ENCODE measurements at regions not wholly inside any gene's neighbourhood (a gene's known extent, or its start where the extent isn't known, plus 50 kb on each side); places are given as distances from the start of the nearest gene placed in this dataset.

- Histone ChIP-seq H3K4me1 (no peaks in the 10 kb centered on the region), H3K9me3 (no peaks in the 10 kb centered on the region), H3K27ac (no peak overlapping the region), H3K27me3 (no peaks in the 10 kb centered on the region), H3K4me3 (no peak overlapping the region), H3K36me3 (no peaks in the 10 kb centered on the region)
- WGBS, 2 donors (ENCODE audit: low coverage in 1 of 2) = 50% methylated on average over 2 of the region's 2 CpGs; no CpG with 5 or more reads in 1 of the 2 donors
- no peak for ATAC-seq
- no peak for TF ChIP-seq EP300 (IDR thresholded peaks at IDR 0.05)
- TF ChIP-seq, protein P1, sequence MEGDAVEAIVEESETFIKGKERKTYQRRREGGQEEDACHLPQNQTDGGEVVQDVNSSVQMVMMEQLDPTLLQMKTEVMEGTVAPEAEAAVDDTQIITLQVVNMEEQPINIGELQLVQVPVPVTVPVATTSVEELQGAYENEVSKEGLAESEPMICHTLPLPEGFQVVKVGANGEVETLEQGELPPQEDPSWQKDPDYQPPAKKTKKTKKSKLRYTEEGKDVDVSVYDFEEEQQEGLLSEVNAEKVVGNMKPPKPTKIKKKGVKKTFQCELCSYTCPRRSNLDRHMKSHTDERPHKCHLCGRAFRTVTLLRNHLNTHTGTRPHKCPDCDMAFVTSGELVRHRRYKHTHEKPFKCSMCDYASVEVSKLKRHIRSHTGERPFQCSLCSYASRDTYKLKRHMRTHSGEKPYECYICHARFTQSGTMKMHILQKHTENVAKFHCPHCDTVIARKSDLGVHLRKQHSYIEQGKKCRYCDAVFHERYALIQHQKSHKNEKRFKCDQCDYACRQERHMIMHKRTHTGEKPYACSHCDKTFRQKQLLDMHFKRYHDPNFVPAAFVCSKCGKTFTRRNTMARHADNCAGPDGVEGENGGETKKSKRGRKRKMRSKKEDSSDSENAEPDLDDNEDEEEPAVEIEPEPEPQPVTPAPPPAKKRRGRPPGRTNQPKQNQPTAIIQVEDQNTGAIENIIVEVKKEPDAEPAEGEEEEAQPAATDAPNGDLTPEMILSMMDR (IDR thresholded peaks at IDR 0.05) = no peak
- TF ChIP-seq POLR2AphosphoS5 (IDR thresholded peaks at IDR 0.05) = no peak
- TF ChIP-seq POLR2A (IDR thresholded peaks at IDR 0.05) = no peak
Observed at GRCh38 chr13:34430294-34430693, 511.8 kb upstream of the NBEA start.

- TF ChIP-seq POLR2AphosphoS5 (IDR thresholded peaks at IDR 0.05) = no peak
- TF ChIP-seq EP300 (IDR thresholded peaks at IDR 0.05) = no peak
- TF ChIP-seq, protein P1 (IDR thresholded peaks at IDR 0.05) = no peak
- TF ChIP-seq POLR2A (IDR thresholded peaks at IDR 0.05) = no peak
- H3K27ac ChIP-seq = no peak overlapping the region
- 82 to 100% methylated on average over 1 to 2 of the region's 2 CpGs for WGBS, 2 donors (ENCODE audit: low coverage in 1 of 2)
Observed at GRCh38 chr13:34431827-34432581, 510.1 kb upstream of the NBEA start.

DNA sequence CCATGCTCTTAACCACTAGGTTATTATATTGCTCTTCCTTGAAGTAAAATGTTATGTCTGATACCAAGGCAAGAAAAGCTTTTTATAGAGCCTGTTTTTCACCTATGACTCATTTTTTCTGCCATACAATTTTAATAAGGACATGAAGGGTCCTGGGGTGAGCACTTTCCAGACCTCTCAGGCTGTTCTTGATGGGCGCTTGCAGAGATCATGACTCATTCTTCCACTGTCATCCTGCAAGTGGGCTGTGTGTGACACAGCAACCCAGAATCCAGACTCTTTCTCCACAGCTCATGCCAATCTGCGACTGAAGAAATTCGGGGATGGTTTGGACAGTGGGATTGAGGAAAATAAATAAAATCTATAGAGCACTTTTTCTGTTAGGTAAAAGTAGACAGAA is 506.7 kb upstream of the NBEA start:
- TF ChIP-seq, protein P1 (IDR thresholded peaks at IDR 0.05) = no peak
- no peak for TF ChIP-seq EP300 (IDR thresholded peaks at IDR 0.05)
- no peak for TF ChIP-seq POLR2A (IDR thresholded peaks at IDR 0.05)
- no peak for TF ChIP-seq POLR2AphosphoS5 (IDR thresholded peaks at IDR 0.05)
- no peak overlapping the region for H3K4me3 ChIP-seq
- H3K36me3 ChIP-seq = no peaks in the 10 kb centered on the region
- no peaks in the 10 kb centered on the region for H3K4me1 ChIP-seq
- H3K27ac ChIP-seq = no peak overlapping the region
- H3K27me3 ChIP-seq = no peaks in the 10 kb centered on the region
- ATAC-seq = no peak
- no peaks in the 10 kb centered on the region for H3K9me3 ChIP-seq
- WGBS, 2 donors (ENCODE audit: low coverage in 1 of 2) = 50 to 65% methylated on average over 2 of the region's 3 CpGs

More at GRCh38 chr13:34431827-34432581, 510.1 kb upstream of the NBEA start:
- no peaks in the 10 kb centered on the region for H3K4me1 ChIP-seq
- no peak for ATAC-seq
- H3K36me3 ChIP-seq = no peaks in the 10 kb centered on the region
- no peaks in the 10 kb centered on the region for H3K9me3 ChIP-seq
- H3K4me3 ChIP-seq = no peak overlapping the region
- no peaks in the 10 kb centered on the region for H3K27me3 ChIP-seq

DNA sequence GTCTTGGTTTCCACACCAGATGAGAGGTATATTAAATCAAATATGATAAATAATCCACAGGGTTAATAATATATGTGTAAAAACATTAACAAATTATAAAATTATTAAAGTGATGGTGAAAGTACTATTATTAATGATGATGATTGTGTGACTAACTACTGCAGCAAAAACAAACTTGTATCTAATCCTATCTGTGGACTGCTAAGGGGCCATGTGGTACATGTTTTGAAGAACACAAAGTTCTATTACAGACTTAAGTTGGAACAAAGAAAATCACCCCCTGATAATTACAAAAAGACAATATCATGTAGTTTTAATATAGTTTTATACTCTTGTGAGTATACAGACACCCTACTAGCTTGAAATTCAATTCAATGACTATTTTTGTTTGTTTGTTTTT is 504.2 kb upstream of the NBEA start:
- TF ChIP-seq POLR2AphosphoS5 (IDR thresholded peaks at IDR 0.05) (no peak), EP300 (IDR thresholded peaks at IDR 0.05) (no peak), POLR2A (IDR thresholded peaks at IDR 0.05) (no peak)
- TF ChIP-seq, protein P1 (IDR thresholded peaks at IDR 0.05) = no peak
- H3K27ac ChIP-seq = no peak overlapping the region
- peak; percentile 62 for ATAC-seq
- no peaks in the 10 kb centered on the region for H3K9me3 ChIP-seq
- H3K4me1 ChIP-seq = no peaks in the 10 kb centered on the region
- H3K27me3 ChIP-seq = no peaks in the 10 kb centered on the region
- no peaks in the 10 kb centered on the region for H3K36me3 ChIP-seq
- H3K4me3 ChIP-seq = no peak overlapping the region

- Histone ChIP-seq H3K36me3 (no peaks in the 10 kb centered on the region), H3K9me3 (no peaks in the 10 kb centered on the region), H3K4me3 (no peak overlapping the region), H3K4me1 (no peaks in the 10 kb centered on the region), H3K27me3 (no peaks in the 10 kb centered on the region), H3K27ac (no peak overlapping the region)
- ATAC-seq = no peak
- TF ChIP-seq POLR2AphosphoS5 (IDR thresholded peaks at IDR 0.05) (no peak), EP300 (IDR thresholded peaks at IDR 0.05) (no peak), POLR2A (IDR thresholded peaks at IDR 0.05) (no peak)
- TF ChIP-seq, protein P1 (IDR thresholded peaks at IDR 0.05) = no peak
Observed at GRCh38 chr13:34452831-34453230, 489.2 kb upstream of the NBEA start.

Data from gastroesophageal sphincter (tissue), 4 donors.